ENCODE measurements at regions not wholly inside any gene's neighbourhood (a gene's known extent, or its start where the extent isn't known, plus 50 kb on each side); places are given as distances from the start of the nearest gene placed in this dataset.

- TF ChIP-seq, protein P1, sequence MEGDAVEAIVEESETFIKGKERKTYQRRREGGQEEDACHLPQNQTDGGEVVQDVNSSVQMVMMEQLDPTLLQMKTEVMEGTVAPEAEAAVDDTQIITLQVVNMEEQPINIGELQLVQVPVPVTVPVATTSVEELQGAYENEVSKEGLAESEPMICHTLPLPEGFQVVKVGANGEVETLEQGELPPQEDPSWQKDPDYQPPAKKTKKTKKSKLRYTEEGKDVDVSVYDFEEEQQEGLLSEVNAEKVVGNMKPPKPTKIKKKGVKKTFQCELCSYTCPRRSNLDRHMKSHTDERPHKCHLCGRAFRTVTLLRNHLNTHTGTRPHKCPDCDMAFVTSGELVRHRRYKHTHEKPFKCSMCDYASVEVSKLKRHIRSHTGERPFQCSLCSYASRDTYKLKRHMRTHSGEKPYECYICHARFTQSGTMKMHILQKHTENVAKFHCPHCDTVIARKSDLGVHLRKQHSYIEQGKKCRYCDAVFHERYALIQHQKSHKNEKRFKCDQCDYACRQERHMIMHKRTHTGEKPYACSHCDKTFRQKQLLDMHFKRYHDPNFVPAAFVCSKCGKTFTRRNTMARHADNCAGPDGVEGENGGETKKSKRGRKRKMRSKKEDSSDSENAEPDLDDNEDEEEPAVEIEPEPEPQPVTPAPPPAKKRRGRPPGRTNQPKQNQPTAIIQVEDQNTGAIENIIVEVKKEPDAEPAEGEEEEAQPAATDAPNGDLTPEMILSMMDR (IDR thresholded peaks at IDR 0.05): no peak
- TF ChIP-seq POLR2A (IDR thresholded peaks at IDR 0.05): no peak
Observed at GRCh38 chr2:217270485-217271121, 410.7 kb upstream of the TNP1 start.

All from testis (tissue), 2 donors.